HL-60 (cell line): ENCODE measurements at regions not wholly inside any gene's neighbourhood (a gene's known extent, or its start where the extent isn't known, plus 50 kb on each side); places are given as distances from the start of the nearest gene placed in this dataset.

Experiments used
- DNase-seq, 2 experiments: peaks; one replicate each; pipeline ENCODE4 v3.0.0-alpha.2; 2010 to 2020; ENCODE audit warnings: low read depth in 1 of 2, low spot score in 1 of 2
- H3K27ac ChIP-seq: fragments of 250-450 bp; sonication (Bioruptor Pico); replicated peaks from 2 replicates; pipeline ENCODE4 v1.5.1; 2020; ENCODE audit warnings: mild to moderate bottlenecking, moderate library complexity
- H3K27me3 ChIP-seq: fragments of 250-450 bp; sonication (Bioruptor Pico); 2 replicates; pipeline ENCODE4 v1.5.1; 2021; ENCODE audit warnings: mild to moderate bottlenecking, moderate library complexity; ENCODE audit not compliant: insufficient read depth, poor library complexity, severe bottlenecking
- H3K4me3 ChIP-seq: replicated peaks from 2 replicates; pipeline ENCODE4 v1.5.1; 2011; ENCODE audit warnings: mild to moderate bottlenecking, control low read depth, low read length; ENCODE audit not compliant: insufficient read depth
- GABPA ChIP-seq: IDR thresholded peaks from 2 replicates; pipeline ENCODE4 v1.6.1; 2012; ENCODE audit warnings: low read depth
- POLR2AphosphoS5 ChIP-seq: IDR thresholded peaks from 2 replicates; pipeline ENCODE4 v1.6.1; 2012; ENCODE audit warnings: low read depth
- REST ChIP-seq: IDR thresholded peaks from 2 replicates; pipeline ENCODE4 v1.6.1; 2012; ENCODE audit warnings: low read depth; ENCODE audit not compliant: insufficient replicate concordance
- SPI1 ChIP-seq: IDR thresholded peaks from 2 replicates; pipeline ENCODE4 v1.6.1; 2012; ENCODE audit warnings: low read depth, mild to moderate bottlenecking, borderline replicate concordance
- TF ChIP-seq, protein P1 (sequence below): IDR thresholded peaks from one replicate; pipeline ENCODE4 v1.5.1; 2011; ENCODE audit warnings: low read length, control low read depth, inconsistent platforms; ENCODE audit not compliant: insufficient read depth

DNA sequence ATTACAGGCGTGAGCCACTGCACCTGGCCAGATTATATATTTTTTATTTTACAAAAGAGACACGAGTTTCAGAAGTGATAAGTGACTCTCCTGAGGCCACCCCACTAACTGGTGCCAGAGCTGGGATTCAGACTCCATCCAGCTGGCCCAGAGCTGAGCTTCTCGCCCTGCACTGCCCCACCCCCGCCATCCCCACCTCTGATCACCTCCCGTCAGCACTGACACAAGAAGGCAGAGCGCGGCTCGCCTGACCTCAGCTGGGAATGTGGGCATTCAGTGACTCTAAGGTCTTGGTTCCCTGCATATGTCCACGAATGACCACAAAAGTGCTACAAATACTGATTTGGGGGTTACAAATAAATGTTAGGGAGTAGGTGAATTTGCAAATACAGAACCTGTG is 56.1 kb upstream of the GALNT15 start:
- TF ChIP-seq SPI1 = no peak
- TF ChIP-seq, protein P1, sequence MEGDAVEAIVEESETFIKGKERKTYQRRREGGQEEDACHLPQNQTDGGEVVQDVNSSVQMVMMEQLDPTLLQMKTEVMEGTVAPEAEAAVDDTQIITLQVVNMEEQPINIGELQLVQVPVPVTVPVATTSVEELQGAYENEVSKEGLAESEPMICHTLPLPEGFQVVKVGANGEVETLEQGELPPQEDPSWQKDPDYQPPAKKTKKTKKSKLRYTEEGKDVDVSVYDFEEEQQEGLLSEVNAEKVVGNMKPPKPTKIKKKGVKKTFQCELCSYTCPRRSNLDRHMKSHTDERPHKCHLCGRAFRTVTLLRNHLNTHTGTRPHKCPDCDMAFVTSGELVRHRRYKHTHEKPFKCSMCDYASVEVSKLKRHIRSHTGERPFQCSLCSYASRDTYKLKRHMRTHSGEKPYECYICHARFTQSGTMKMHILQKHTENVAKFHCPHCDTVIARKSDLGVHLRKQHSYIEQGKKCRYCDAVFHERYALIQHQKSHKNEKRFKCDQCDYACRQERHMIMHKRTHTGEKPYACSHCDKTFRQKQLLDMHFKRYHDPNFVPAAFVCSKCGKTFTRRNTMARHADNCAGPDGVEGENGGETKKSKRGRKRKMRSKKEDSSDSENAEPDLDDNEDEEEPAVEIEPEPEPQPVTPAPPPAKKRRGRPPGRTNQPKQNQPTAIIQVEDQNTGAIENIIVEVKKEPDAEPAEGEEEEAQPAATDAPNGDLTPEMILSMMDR = no peak
- DNase-seq = no peak
- Histone ChIP-seq H3K27me3 (no peaks in the 10 kb centered on the region), H3K27ac (no peak overlapping the region), H3K4me3 (no peak overlapping the region)

- TF ChIP-seq POLR2AphosphoS5 (no peak), REST (no peak), SPI1 (no peak), GABPA (no peak)
- TF ChIP-seq, protein P1 = no peak
- Histone ChIP-seq H3K27ac (no peak overlapping the region), H3K27me3 (no peaks in the 10 kb centered on the region), H3K4me3 (no peak overlapping the region)
- no peak for DNase-seq
Observed at GRCh38 chr3:16119887-16120286, 54.6 kb upstream of the GALNT15 start.

DNA sequence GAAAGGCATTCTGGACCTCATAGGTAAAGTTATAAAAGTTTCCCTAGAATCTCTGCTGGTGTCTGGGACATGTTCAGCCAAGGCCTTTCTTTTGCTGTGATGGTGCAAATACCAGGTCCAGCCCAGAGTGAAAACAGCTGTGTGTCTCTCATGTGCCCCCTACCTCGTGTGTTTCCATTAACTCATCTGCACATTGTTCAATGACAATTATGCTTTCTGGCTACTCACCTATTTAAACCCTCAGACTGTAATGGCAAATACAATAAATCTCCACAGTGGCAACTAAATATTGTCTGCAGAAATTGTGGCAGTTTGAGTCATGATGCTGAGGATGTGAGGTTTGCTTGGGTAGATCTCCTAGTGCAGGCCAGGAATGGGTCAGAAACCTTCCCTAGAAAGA is 53.1 kb upstream of the GALNT15 start:
- Histone ChIP-seq H3K27ac (no peak overlapping the region), H3K27me3 (no peaks in the 10 kb centered on the region), H3K4me3 (no peak overlapping the region)
- no peak for DNase-seq
- TF ChIP-seq GABPA (no peak), SPI1 (no peak), REST (no peak), POLR2AphosphoS5 (no peak)
- TF ChIP-seq, protein P1 = no peak

DNA sequence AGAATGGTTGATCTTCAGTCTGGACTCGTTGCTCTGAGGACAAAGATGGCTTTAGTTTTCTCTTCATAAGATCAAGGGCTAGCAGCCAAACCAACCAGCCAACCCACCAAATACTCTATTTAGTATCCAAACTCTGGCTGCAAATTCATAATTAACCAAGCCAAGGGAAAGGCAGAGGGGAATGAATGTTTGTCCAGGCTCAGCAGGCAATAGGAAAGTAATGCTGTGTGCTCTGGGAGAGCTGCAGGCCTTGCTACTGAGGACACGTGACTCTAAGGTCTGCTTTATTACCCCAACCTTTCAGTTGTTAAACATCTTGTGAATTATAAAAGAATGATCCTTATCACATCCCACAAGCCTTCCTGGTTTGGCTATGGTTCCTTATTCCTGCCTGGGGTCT is 52.3 kb upstream of the GALNT15 start:
- TF ChIP-seq, protein P1 = no peak
- TF ChIP-seq GABPA = no peak
- DNase-seq = no peak
- no peaks in the 10 kb centered on the region for H3K27me3 ChIP-seq
- no peak overlapping the region for H3K4me3 ChIP-seq
- H3K27ac ChIP-seq = no peak overlapping the region
